IMR-90 (cell line): ENCODE measurements at regions not wholly inside any gene's neighbourhood (a gene's known extent, or its start where the extent isn't known, plus 50 kb on each side); places are given as distances from the start of the nearest gene placed in this dataset.

Experiments
- ATAC-seq: fragments of 200-7000 bp; cut with Tn5 transposase; 2 replicates; pipeline ENCODE4 v1.9.1; 2020; ENCODE audit warnings: low read depth, mild to moderate bottlenecking, moderate library complexity
- BruUV-seq: library from RNA; stranded (reverse); fragments of 400-500 nt; replicated peaks from 2 replicates; lab custom pipeline; 2021; lab: Mats Ljungman, UMichigan
- CTCF ChIA-PET: fragments of 300-600 bp; formaldehyde crosslinking; extraction: SDS; loops from one replicate; lab custom pipeline; 2021; ENCODE audit warnings: antibody characterized with exemption; lab: Yijun Ruan, JAX
- POLR2A ChIA-PET: fragments of 300-600 bp; sonication (Branson Sonifier 250); formaldehyde crosslinking; loops from one replicate; lab custom pipeline; 2022; ENCODE audit warnings: antibody characterized with exemption; ENCODE audit not compliant: unreplicated experiment; lab: Charles Lee
- DNase-seq: peaks from one replicate; pipeline ENCODE4 v3.0.0; 2013
- H2AFZ ChIP-seq: replicated peaks from 2 replicates; pipeline ENCODE3; 2013; ENCODE audit warnings: low read length, mild to moderate bottlenecking; ENCODE audit not compliant: poor library complexity
- H2AK5ac ChIP-seq: 2 replicates; pipeline ENCODE4 v1.6.1; 2013; ENCODE audit warnings: low read depth, low read length, inconsistent platforms
- H2AK9ac ChIP-seq: replicated peaks from 2 replicates; pipeline ENCODE3; 2013; ENCODE audit warnings: mild to moderate bottlenecking, low read depth, low read length, moderate library complexity; ENCODE audit not compliant: poor library complexity
- H2BK120ac ChIP-seq: 2 replicates; pipeline ENCODE4 v1.6.1; 2013; ENCODE audit warnings: low read depth, low read length, inconsistent platforms
- H2BK15ac ChIP-seq: 3 replicates; pipeline ENCODE4 v1.6.1; 2013; ENCODE audit warnings: low read depth, low read length, inconsistent platforms
- H2BK20ac ChIP-seq: 2 replicates; pipeline ENCODE4 v1.6.1; 2013; ENCODE audit warnings: low read depth, mild to moderate bottlenecking, inconsistent platforms, low read length, moderate library complexity
- H2BK5ac ChIP-seq: 2 replicates; pipeline ENCODE4 v1.6.1; 2013; ENCODE audit warnings: mild to moderate bottlenecking, low read depth, low read length, inconsistent platforms; ENCODE audit not compliant: poor library complexity, severe bottlenecking
- H3K14ac ChIP-seq: replicated peaks from 2 replicates; pipeline ENCODE4 v1.6.1; 2013; ENCODE audit warnings: low read depth, low read length, inconsistent platforms
- H3K18ac ChIP-seq: 2 replicates; pipeline ENCODE4 v1.6.1; 2013; ENCODE audit warnings: low read depth, low read length, control low read depth
- H3K23ac ChIP-seq: 2 replicates; pipeline ENCODE4 v1.6.1; 2013; ENCODE audit warnings: low read depth, low read length, inconsistent platforms
- H3K27ac ChIP-seq: 2 replicates; pipeline ENCODE4 v1.5.1; 2013; ENCODE audit warnings: mild to moderate bottlenecking, control low read depth, low read length; ENCODE audit not compliant: insufficient read depth
- H3K27me3 ChIP-seq: 2 replicates; pipeline ENCODE4 v1.6.1; 2013; ENCODE audit warnings: low read length; ENCODE audit not compliant: control insufficient read depth, insufficient read depth
- H3K36me3 ChIP-seq: 2 replicates; pipeline ENCODE4 v1.6.1; 2013; ENCODE audit warnings: low read length, mixed read lengths; ENCODE audit not compliant: control insufficient read depth, insufficient read depth
- H3K4ac ChIP-seq: 2 replicates; pipeline ENCODE4 v1.6.1; 2013; ENCODE audit warnings: low read depth, low read length, inconsistent platforms
- H3K4me1 ChIP-seq: 2 replicates; pipeline ENCODE4 v1.6.1; 2013; ENCODE audit warnings: low read length, mixed read lengths; ENCODE audit not compliant: control insufficient read depth, insufficient read depth
- H3K4me2 ChIP-seq: 2 replicates; pipeline ENCODE4 v1.6.1; 2013; ENCODE audit warnings: low read depth, mild to moderate bottlenecking, control low read depth, low read length, moderate library complexity
- H3K4me3 ChIP-seq: 2 replicates; pipeline ENCODE4 v1.5.1; 2013; ENCODE audit warnings: low read depth, mild to moderate bottlenecking, control low read depth, low read length, moderate library complexity; ENCODE audit not compliant: insufficient read depth
- H3K56ac ChIP-seq: 2 replicates; pipeline ENCODE4 v1.6.1; 2013; ENCODE audit warnings: low read length, inconsistent platforms; ENCODE audit not compliant: insufficient read depth; ENCODE audit errors: extremely low read depth
- H3K79me1 ChIP-seq, 2 experiments: 2 replicates each; pipeline ENCODE4 v1.6.1; 2013; ENCODE audit warnings: low read length in 2 of 2, inconsistent platforms in 1 of 2, low read depth in 1 of 2
- H3K9ac ChIP-seq: 2 replicates; pipeline ENCODE4 v1.6.1; 2013; ENCODE audit warnings: low read depth, low read length, control low read depth
- H3K9me1 ChIP-seq: 2 replicates; pipeline ENCODE4 v1.6.1; 2013; ENCODE audit warnings: low read length, inconsistent platforms; ENCODE audit not compliant: insufficient read depth
- H3K9me3 ChIP-seq: 2 replicates; pipeline ENCODE4 v1.6.1; 2013; ENCODE audit warnings: low read length; ENCODE audit not compliant: control insufficient read depth, insufficient read depth
- H4K20me1 ChIP-seq: 2 replicates; pipeline ENCODE4 v1.6.1; 2013; ENCODE audit warnings: low read length, inconsistent platforms; ENCODE audit not compliant: insufficient read depth
- H4K5ac ChIP-seq: 2 replicates; pipeline ENCODE4 v1.6.1; 2013; ENCODE audit warnings: mild to moderate bottlenecking, low read depth, low read length, control low read depth
- H4K8ac ChIP-seq, 2 experiments: 2 replicates each; pipeline ENCODE4 v1.6.1; 2013; ENCODE audit warnings: low read depth in 2 of 2, low read length in 2 of 2, control low read depth in 1 of 2, inconsistent platforms in 1 of 2
- H4K91ac ChIP-seq: 2 replicates; pipeline ENCODE4 v1.6.1; 2013; ENCODE audit warnings: low read depth, low read length, inconsistent platforms; ENCODE audit not compliant: insufficient read depth
- MAFK ChIP-seq: IDR thresholded peaks from 2 replicates; pipeline ENCODE4 v1.6.1; 2012; ENCODE audit warnings: low read depth, low read length, improper control_type of control experiment
- MXI1 ChIP-seq: IDR thresholded peaks from 2 replicates; pipeline ENCODE4 v1.6.1; 2012; ENCODE audit warnings: low read depth, mild to moderate bottlenecking, low read length, moderate library complexity, borderline replicate concordance
- POLR2A ChIP-seq: IDR thresholded peaks from 2 replicates; pipeline ENCODE4 v1.6.1; 2012; ENCODE audit warnings: mild to moderate bottlenecking, low read depth, low read length
- RAD21 ChIP-seq: IDR thresholded peaks from 2 replicates; pipeline ENCODE4 v1.6.1; 2012; ENCODE audit warnings: low read length, improper control_type of control experiment
- SMC3 ChIP-seq: fragments of 150-350 bp; IDR thresholded peaks from 2 replicates; pipeline ENCODE4 v1.6.1; 2016; ENCODE audit warnings: low read depth, mild to moderate bottlenecking, antibody characterized with exemption, low read length, moderate library complexity
- USF2 ChIP-seq: fragments of 150-350 bp; IDR thresholded peaks from 2 replicates; pipeline ENCODE4 v1.6.1; 2017; ENCODE audit warnings: mild to moderate bottlenecking, antibody characterized with exemption, low read length, low read depth
- WGBS, 2 experiments: methylation state at CpG; one replicate each; pipeline versions ENCODE4 v1.1.5 to v1.1.7; 2013; ENCODE audit warnings: missing lambda C conversion rate in 2 of 2; ENCODE audit not compliant: insufficient read length in 1 of 2; ENCODE audit errors: extremely low coverage in 2 of 2; 5-methylcytosine and 5-hydroxymethylcytosine counted together
- dilution Hi-C: fragments of 300-500 bp; cut with HindIII; formaldehyde crosslinking; loops from one replicate; pipeline ENCODE4 v1.14.3; 2018; ENCODE audit warnings: low sequenced_read_pairs; ENCODE audit not compliant: unreplicated experiment
- in situ Hi-C: fragments of 300-500 bp; cut with MboI; formaldehyde crosslinking; loops from 3 replicates; pipeline ENCODE4 v1.14.3; 2019; ENCODE audit warnings: low sequenced_read_pairs, inconsistent platforms, mixed read lengths
- intact Hi-C: fragments of 100-400 bp; cut with micrococcal nuclease; formaldehyde crosslinking; loops from 2 replicates; pipeline ENCODE4 v1.10.0; 2022

- CTCF ChIA-PET: interaction anchor here (0.6 kb wide), 1 partner anchor 151 kb away, joined by 3 read pairs; no protein-coding TSS in a partner anchor
- no TSS peak for BruUV-seq
- no peak overlapping the region for H3K18ac ChIP-seq
- no peak overlapping the region for H3K4ac ChIP-seq
- no peaks in the 10 kb centered on the region for H3K36me3 ChIP-seq
- 100% methylated on average over 1 of the region's 2 CpGs; no CpG with 5 or more reads in 1 of the 2 experiments for WGBS, 2 experiments
- H3K27me3 ChIP-seq: no peaks in the 10 kb centered on the region
- 0 out of 2 replicates have a peak overlapping the region, but pooled peaks have one; percentile 20 for H2AK5ac ChIP-seq
- H2BK120ac ChIP-seq: no peak overlapping the region; the same call in 1 of the 2 replicates
- H2AFZ ChIP-seq: no peak overlapping the region
- peaks cover 3% of the 10 kb centered on the region; the same call in 1 of the 2 replicates for H3K9me1 ChIP-seq
- H2BK5ac ChIP-seq: no peak overlapping the region
- H2BK20ac ChIP-seq: no peak overlapping the region
- H2AK9ac ChIP-seq: no peak overlapping the region
- no peak for TF ChIP-seq POLR2A
- TF ChIP-seq MAFK: no peak
- TF ChIP-seq SMC3: no peak
- no peak for TF ChIP-seq RAD21
- TF ChIP-seq USF2: no peak
- TF ChIP-seq MXI1: no peak
- in situ Hi-C loops: no loop called here
- DNase-seq (no peak), ATAC-seq (no peak)
- H3K9ac ChIP-seq: no peak overlapping the region
- H4K8ac ChIP-seq: no peak overlapping the region
- no peaks in the 10 kb centered on the region for H3K9me3 ChIP-seq
- POLR2A ChIA-PET: no interaction called here
- no peak overlapping the region for H2BK15ac ChIP-seq
- peak overlapping the region; percentile 15; the same call in 1 of the 2 replicates for H4K91ac ChIP-seq
- H4K5ac ChIP-seq: no peak overlapping the region
- dilution Hi-C loops: no loop called here
- H4K20me1 ChIP-seq: no peaks in the 10 kb centered on the region
- H3K4me3 ChIP-seq: no peak overlapping the region
- intact Hi-C loops: no loop called here
- no peaks in the 10 kb centered on the region for H3K4me1 ChIP-seq
- H3K23ac ChIP-seq: no peak overlapping the region
- H3K27ac ChIP-seq: no peak overlapping the region
- no peak overlapping the region for H3K14ac ChIP-seq
- H3K4me2 ChIP-seq: no peak overlapping the region
- no peaks in the 10 kb centered on the region for H3K79me1 ChIP-seq
- no peak overlapping the region for H3K56ac ChIP-seq
These were observed 68.5 kb upstream of the LNX1 start for GRCh38 chr4:53659737-53660136.
